GM12878 (cell line): ENCODE measurements at regions not wholly inside any gene's neighbourhood (a gene's known extent, or its start where the extent isn't known, plus 50 kb on each side); places are given as distances from the start of the nearest gene placed in this dataset.
"Not testable (repeated sequence)": the region's sequence is repeated elsewhere in the genome, so short reads cannot be mapped to it uniquely, and the experiment has no call there.

Experiments
- ATAC-seq: fragments of 200-7000 bp; cut with Tn5 transposase; 3 replicates; pipeline ENCODE4 v1.9.1; 2020; ENCODE audit warnings: mild to moderate bottlenecking, moderate library complexity
- BruUV-seq: library from RNA; stranded (reverse); fragments of 400-500 nt; replicated peaks from 2 replicates; lab custom pipeline; 2021; lab: Mats Ljungman, UMichigan
- CTCF ChIA-PET: fragments of 300-600 bp; sonication (Branson Sonifier 250); formaldehyde crosslinking; extraction: SDS; loops from one replicate; lab custom pipeline; 2021; ENCODE audit warnings: inconsistent platforms; lab: Yijun Ruan, JAX
- POLR2A ChIA-PET: fragments of 350-600 bp; formaldehyde crosslinking; extraction: SDS; loops from one replicate; lab custom pipeline; 2021; ENCODE audit warnings: inconsistent platforms; lab: Charles Lee
- RAD21 ChIA-PET: fragments of 300-600 bp; sonication (Branson Sonifier 250); formaldehyde crosslinking; loops from one replicate; lab custom pipeline; 2023; ENCODE audit warnings: antibody characterized with exemption; ENCODE audit not compliant: unreplicated experiment; lab: Charles Lee
- SMC1A ChIA-PET: fragments of 300-600 bp; sonication (Branson Sonifier 250); formaldehyde crosslinking; loops from one replicate; lab custom pipeline; 2023; ENCODE audit not compliant: unreplicated experiment, uncharacterized antibody; lab: Charles Lee
- DNase-seq: peaks from one replicate; pipeline ENCODE4 v3.0.0-alpha.2; 2011; ENCODE audit warnings: low read depth, low spot score
- FAIRE-seq: peaks from 3 replicates; lab custom pipeline; 2011; peaks lifted over from hg19 to GRCh38; lab: Jason Lieb, UNC
- H2AFZ ChIP-seq: 2 replicates; pipeline ENCODE4 v1.6.0; 2011; ENCODE audit warnings: low read depth, low read length, control low read depth; ENCODE audit not compliant: control insufficient read depth
- H3K27ac ChIP-seq: 2 replicates; pipeline ENCODE4 v1.5.1; 2011; ENCODE audit warnings: control low read depth; ENCODE audit not compliant: control insufficient read depth, insufficient read depth
- H3K27me3 ChIP-seq, 2 experiments: replicated peaks in 1 of 2; 2 replicates each; pipeline versions ENCODE4 v1.6.0 to v1.6.1; 2011; ENCODE audit warnings: low read length in 1 of 2; ENCODE audit not compliant: control insufficient read depth in 2 of 2, insufficient read depth in 2 of 2
- H3K36me3 ChIP-seq, 2 experiments: 2 replicates each; pipeline ENCODE4 v1.5.1; 2011; ENCODE audit warnings: low read length in 1 of 2; ENCODE audit not compliant: control insufficient read depth in 2 of 2, insufficient read depth in 2 of 2
- H3K4me1 ChIP-seq: 2 replicates; pipeline ENCODE4 v1.6.1; 2011; ENCODE audit warnings: mild to moderate bottlenecking, low read length, moderate library complexity, mixed read lengths; ENCODE audit not compliant: control insufficient read depth, insufficient read depth
- H3K4me2 ChIP-seq: 2 replicates; pipeline ENCODE4 v1.6.0; 2011; ENCODE audit warnings: control low read depth; ENCODE audit not compliant: control insufficient read depth, insufficient read depth
- H3K4me3 ChIP-seq: fragments of 200-600 bp; sonication (generic); 2 replicates; pipeline ENCODE4 v1.5.1; 2016
- H3K79me2 ChIP-seq: 2 replicates; pipeline ENCODE4 v1.6.0; 2011; ENCODE audit warnings: low read length; ENCODE audit not compliant: control insufficient read depth, insufficient read depth
- H3K9ac ChIP-seq: 2 replicates; pipeline ENCODE4 v1.8.0; 2011; ENCODE audit warnings: low read length, control low read depth, mixed read lengths; ENCODE audit not compliant: control insufficient read depth, insufficient read depth
- H3K9me3 ChIP-seq: replicated peaks from 3 replicates; pipeline ENCODE4 v1.5.1; 2011; ENCODE audit warnings: mild to moderate bottlenecking, low read length; ENCODE audit not compliant: control insufficient read depth, insufficient read depth
- H4K20me1 ChIP-seq: 2 replicates; pipeline ENCODE4 v1.6.0; 2011; ENCODE audit not compliant: control insufficient read depth, insufficient read depth
- ATF7 ChIP-seq: fragments of 450-650 bp; IDR thresholded peaks from 2 replicates; pipeline ENCODE4 v1.6.1; 2016; ENCODE audit warnings: low read depth, mild to moderate bottlenecking
- RELB ChIP-seq: fragments of 450-650 bp; IDR thresholded peaks from 2 replicates; pipeline ENCODE4 v1.6.1; 2017; ENCODE audit warnings: low read depth, mild to moderate bottlenecking, moderate library complexity
- whole genome bisulfite sequencing: methylation state at CpG from one replicate; pipeline ENCODE4 v1.1.6; 2016; ENCODE audit warnings: low lambda C conversion rate; ENCODE audit not compliant: insufficient replicate concordance, insufficient coverage; ENCODE audit errors: missing lambda C conversion rate; 5-methylcytosine and 5-hydroxymethylcytosine counted together
- in situ Hi-C: fragments of 300-500 bp; cut with MboI; formaldehyde crosslinking; loops from 9 replicates; pipeline ENCODE4 v1.14.3; 2018; ENCODE audit warnings: mixed read lengths
- intact Hi-C: fragments of 100-400 bp; cut with micrococcal nuclease; formaldehyde crosslinking; loops from one replicate; pipeline ENCODE4 v1.14.2; 2022; ENCODE audit not compliant: unreplicated experiment

- peak; percentile 59; the same call in 1 of the 2 replicates for TF ChIP-seq RELB
- peak; percentile 20; the same call in 1 of the 2 replicates for TF ChIP-seq ATF7
Measured at GRCh38 chr17:45575126-45575885, 84.8 kb upstream of the PLEKHM1 start (continued).

GRCh38 chr17:45576527-45577307 is 86.2 kb upstream of the PLEKHM1 start:
- H3K4me3 ChIP-seq, RAD21 ChIA-PET, intact Hi-C loops, H3K9ac ChIP-seq, H2AFZ ChIP-seq, DNase-seq, CTCF ChIA-PET, H4K20me1 ChIP-seq, H3K36me3 ChIP-seq, H3K4me2 ChIP-seq, H3K27ac ChIP-seq, ATAC-seq, FAIRE-seq, H3K9me3 ChIP-seq, H3K27me3 ChIP-seq: not testable (repeated sequence)
- SMC1A ChIA-PET: interaction anchor here (1.0 kb wide), 1 partner anchor 589 kb away, joined by 3 read pairs; no protein-coding TSS in a partner anchor
- H3K4me1 ChIP-seq: peaks cover 33% of the 10 kb centered on the region
- BruUV-seq: TSS peak; percentile 2
- POLR2A ChIA-PET: interaction anchor here (0.7 kb wide), 1 partner anchor 1678 kb away, joined by 4 read pairs; no protein-coding TSS in a partner anchor
- 91% methylated on average over 10 of the region's 10 CpGs for WGBS
- in situ Hi-C loops: loop anchor here (25.0 kb wide), 2 partner anchors 561 to 686 kb away; no protein-coding TSS in a partner anchor
- H3K79me2 ChIP-seq: peaks cover 72% of the 10 kb centered on the region
